Uterus (tissue), 2 donors: ENCODE measurements at regions not wholly inside any gene's neighbourhood (a gene's known extent, or its start where the extent isn't known, plus 50 kb on each side); places are given as distances from the start of the nearest gene placed in this dataset.

Source experiments
- POLR2A ChIP-seq, 2 donors: fragments of 450-650 bp; IDR thresholded peaks; one replicate each; pipeline ENCODE4 v1.6.1; 2016; ENCODE audit warnings: antibody characterized with exemption in 2 of 2, mild to moderate bottlenecking in 1 of 2, moderate library complexity in 1 of 2
- TF ChIP-seq, protein P1 (sequence below), 4 experiments: fragments of 200-600 bp in 2 of 4; fragments of 450-650 bp in 2 of 4; sonication (generic) in 2 of 4; IDR thresholded peaks; one replicate each; pipeline ENCODE4 v1.5.1; 2016 to 2019; ENCODE audit warnings: antibody characterized with exemption in 4 of 4, mild to moderate bottlenecking in 2 of 4, moderate library complexity in 1 of 4

DNA sequence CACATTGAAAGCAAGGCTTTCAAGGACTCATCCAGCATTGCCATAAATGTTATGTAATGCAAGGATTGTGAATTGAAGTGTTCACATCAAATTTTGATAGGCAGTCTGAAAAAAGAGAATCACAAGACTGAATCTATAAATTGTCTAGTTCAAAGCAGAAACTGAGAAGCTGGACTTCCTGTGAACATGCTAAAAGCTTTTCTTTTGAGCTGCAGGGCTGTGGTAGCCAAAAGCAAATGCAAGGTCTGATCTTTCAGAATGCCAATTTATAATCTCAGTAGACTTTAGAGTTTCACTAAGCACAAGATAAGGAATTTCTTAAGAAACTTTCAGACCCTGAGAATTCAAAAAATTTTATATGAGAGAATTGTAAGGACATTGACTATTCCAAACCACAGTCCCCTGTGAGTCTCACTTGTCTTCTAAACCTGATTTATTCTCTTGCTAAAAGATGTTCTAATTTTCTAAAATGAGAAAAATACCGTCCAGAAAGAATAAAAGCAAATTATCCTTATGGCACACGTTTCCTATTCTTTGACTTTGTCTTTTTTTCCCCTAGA is 1700.3 kb downstream of the OTOL1 start:
- TF ChIP-seq, protein P1, sequence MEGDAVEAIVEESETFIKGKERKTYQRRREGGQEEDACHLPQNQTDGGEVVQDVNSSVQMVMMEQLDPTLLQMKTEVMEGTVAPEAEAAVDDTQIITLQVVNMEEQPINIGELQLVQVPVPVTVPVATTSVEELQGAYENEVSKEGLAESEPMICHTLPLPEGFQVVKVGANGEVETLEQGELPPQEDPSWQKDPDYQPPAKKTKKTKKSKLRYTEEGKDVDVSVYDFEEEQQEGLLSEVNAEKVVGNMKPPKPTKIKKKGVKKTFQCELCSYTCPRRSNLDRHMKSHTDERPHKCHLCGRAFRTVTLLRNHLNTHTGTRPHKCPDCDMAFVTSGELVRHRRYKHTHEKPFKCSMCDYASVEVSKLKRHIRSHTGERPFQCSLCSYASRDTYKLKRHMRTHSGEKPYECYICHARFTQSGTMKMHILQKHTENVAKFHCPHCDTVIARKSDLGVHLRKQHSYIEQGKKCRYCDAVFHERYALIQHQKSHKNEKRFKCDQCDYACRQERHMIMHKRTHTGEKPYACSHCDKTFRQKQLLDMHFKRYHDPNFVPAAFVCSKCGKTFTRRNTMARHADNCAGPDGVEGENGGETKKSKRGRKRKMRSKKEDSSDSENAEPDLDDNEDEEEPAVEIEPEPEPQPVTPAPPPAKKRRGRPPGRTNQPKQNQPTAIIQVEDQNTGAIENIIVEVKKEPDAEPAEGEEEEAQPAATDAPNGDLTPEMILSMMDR (IDR thresholded peaks at IDR 0.05), result no peak
- no peak for TF ChIP-seq POLR2A (IDR thresholded peaks at IDR 0.05)
